Vagina (tissue), 2 donors: ENCODE measurements at regions not wholly inside any gene's neighbourhood (a gene's known extent, or its start where the extent isn't known, plus 50 kb on each side); places are given as distances from the start of the nearest gene placed in this dataset.

ENCODE experiments used
- DNase-seq, 2 donors: peaks; one replicate each; pipeline ENCODE4 v3.0.0-alpha.2; 2017; ENCODE audit errors: extremely low spot score in 2 of 2
- H3K27ac ChIP-seq: fragments of 200-600 bp; sonication (generic); one replicate; pipeline ENCODE4 v1.5.1; 2019
- H3K27me3 ChIP-seq: fragments of 200-600 bp; sonication (generic); one replicate; pipeline ENCODE4 v1.5.1; 2019
- H3K36me3 ChIP-seq, 2 donors: fragments of 200-600 bp; sonication (generic); one replicate each; pipeline ENCODE4 v1.5.1; 2017 to 2019
- H3K4me1 ChIP-seq: fragments of 200-600 bp; sonication (generic); one replicate; pipeline ENCODE4 v1.5.1; 2019
- H3K4me3 ChIP-seq, 2 donors: fragments of 200-600 bp; sonication (generic); 1 replicate in 1 of 2; 2 replicates in 1 of 2; pipeline ENCODE4 v1.5.1; 2016 to 2019
- H3K9me3 ChIP-seq: fragments of 200-600 bp; sonication (generic); one replicate; pipeline ENCODE4 v1.5.1; 2019
- CTCF ChIP-seq, 3 experiments: fragments of 450-650 bp in 2 of 3; fragments of 200-600 bp in 1 of 3; sonication (generic) in 1 of 3; IDR thresholded peaks; one replicate each; pipeline ENCODE4 v1.5.1; 2017 to 2019; ENCODE audit warnings: antibody characterized with exemption in 3 of 3, mild to moderate bottlenecking in 2 of 3, moderate library complexity in 2 of 3
- POLR2A ChIP-seq, 2 donors: fragments of 450-650 bp; IDR thresholded peaks; one replicate each; pipeline ENCODE4 v1.6.1; 2017; ENCODE audit warnings: antibody characterized with exemption in 2 of 2, mild to moderate bottlenecking in 2 of 2, moderate library complexity in 2 of 2
- POLR2AphosphoS5 ChIP-seq, 2 donors: sonication (generic); formaldehyde crosslinking; IDR thresholded peaks; one replicate each; pipeline ENCODE4 v1.9.0; 2017; ENCODE audit warnings: antibody characterized with exemption in 2 of 2, mild to moderate bottlenecking in 2 of 2, low read depth in 1 of 2; ENCODE audit not compliant: insufficient read depth in 1 of 2
- intact Hi-C: fragments of 100-400 bp; cut with DNase I; formaldehyde crosslinking; loops from one replicate; pipeline ENCODE4 v1.15.1; 2023

- intact Hi-C loops = no loop called here
- no peaks in the 10 kb centered on the region for H3K36me3 ChIP-seq
- no peak overlapping the region for H3K4me3 ChIP-seq
- H3K27me3 ChIP-seq = no peaks in the 10 kb centered on the region
- no peaks in the 10 kb centered on the region for H3K9me3 ChIP-seq
- no peak for DNase-seq
- no peaks in the 10 kb centered on the region for H3K4me1 ChIP-seq
- no peak overlapping the region for H3K27ac ChIP-seq
- TF ChIP-seq POLR2AphosphoS5 (IDR thresholded peaks at IDR 0.05; ENCODE audit: insufficient read depth in 1 of 2, low read depth in 1 of 2) = no peak
- TF ChIP-seq CTCF (IDR thresholded peaks at IDR 0.05) = no peak
- TF ChIP-seq POLR2A (IDR thresholded peaks at IDR 0.05) = no peak
These were observed 757.1 kb downstream of the INHBA start for GRCh38 chr7:40945788-40946187.

GRCh38 chr7:40944981-40945585 lies 757.8 kb downstream of the INHBA start:
- no peak for DNase-seq
- H3K4me1 ChIP-seq = no peaks in the 10 kb centered on the region
- intact Hi-C loops = no loop called here
- H3K27ac ChIP-seq = no peak overlapping the region
- no peaks in the 10 kb centered on the region for H3K27me3 ChIP-seq
- H3K4me3 ChIP-seq = no peak overlapping the region
- no peaks in the 10 kb centered on the region for H3K9me3 ChIP-seq
- H3K36me3 ChIP-seq = no peaks in the 10 kb centered on the region
- no peak for TF ChIP-seq POLR2AphosphoS5 (IDR thresholded peaks at IDR 0.05; ENCODE audit: insufficient read depth in 1 of 2, low read depth in 1 of 2)
- TF ChIP-seq CTCF (IDR thresholded peaks at IDR 0.05) = no peak
- TF ChIP-seq POLR2A (IDR thresholded peaks at IDR 0.05) = no peak

GRCh38 chr7:40937879-40938278 lies 765.0 kb downstream of the INHBA start:
- Histone ChIP-seq H3K27me3 (no peaks in the 10 kb centered on the region), H3K36me3 (no peaks in the 10 kb centered on the region), H3K9me3 (no peaks in the 10 kb centered on the region), H3K4me1 (no peaks in the 10 kb centered on the region), H3K27ac (no peak overlapping the region), H3K4me3 (no peak overlapping the region)
- no peak for DNase-seq
- TF ChIP-seq POLR2A (IDR thresholded peaks at IDR 0.05) (no peak), POLR2AphosphoS5 (IDR thresholded peaks at IDR 0.05; ENCODE audit: insufficient read depth in 1 of 2, low read depth in 1 of 2) (no peak), CTCF (IDR thresholded peaks at IDR 0.05) (no peak)
- intact Hi-C loops = no loop called here

- intact Hi-C loops = no loop called here
- H3K36me3 ChIP-seq = no peaks in the 10 kb centered on the region
- TF ChIP-seq POLR2A (IDR thresholded peaks at IDR 0.05) = no peak
- TF ChIP-seq CTCF (IDR thresholded peaks at IDR 0.05) = no peak
- no peak for TF ChIP-seq POLR2AphosphoS5 (IDR thresholded peaks at IDR 0.05; ENCODE audit: insufficient read depth in 1 of 2, low read depth in 1 of 2)
These were observed 767.5 kb downstream of the INHBA start for GRCh38 chr7:40935435-40935834.

GRCh38 chr7:40923626-40924025 lies 779.3 kb downstream of the INHBA start:
- H3K27ac ChIP-seq = no peak overlapping the region
- H3K4me1 ChIP-seq = no peaks in the 10 kb centered on the region
- intact Hi-C loops = no loop called here
- H3K9me3 ChIP-seq = no peaks in the 10 kb centered on the region
- no peaks in the 10 kb centered on the region for H3K36me3 ChIP-seq
- TF ChIP-seq POLR2AphosphoS5 (IDR thresholded peaks at IDR 0.05; ENCODE audit: insufficient read depth in 1 of 2, low read depth in 1 of 2) (no peak), POLR2A (IDR thresholded peaks at IDR 0.05) (no peak), CTCF (IDR thresholded peaks at IDR 0.05) (no peak)
- no peaks in the 10 kb centered on the region for H3K27me3 ChIP-seq
- no peak for DNase-seq
- no peak overlapping the region for H3K4me3 ChIP-seq

More at GRCh38 chr7:40935435-40935834, 767.5 kb downstream of the INHBA start:
- Histone ChIP-seq H3K9me3 (no peaks in the 10 kb centered on the region), H3K4me1 (no peaks in the 10 kb centered on the region), H3K27me3 (no peaks in the 10 kb centered on the region), H3K27ac (no peak overlapping the region), H3K4me3 (no peak overlapping the region)
- DNase-seq = no peak
